Mucosa of rectum (tissue), 2 donors: ENCODE measurements at regions not wholly inside any gene's neighbourhood (a gene's known extent, or its start where the extent isn't known, plus 50 kb on each side); places are given as distances from the start of the nearest gene placed in this dataset.
"Not testable (repeated sequence)": the region's sequence is repeated elsewhere in the genome, so short reads cannot be mapped to it uniquely, and the experiment has no call there.

ENCODE experiments used
- H3K27ac ChIP-seq, 2 donors: one replicate each; pipeline ENCODE4 v1.7.0; 2013; ENCODE audit warnings: inconsistent platforms in 2 of 2, low read depth in 2 of 2, low read length in 2 of 2
- H3K27me3 ChIP-seq, 2 donors: one replicate each; pipeline ENCODE4 v1.7.0; 2013; ENCODE audit warnings: low read length in 2 of 2; ENCODE audit not compliant: control insufficient read depth in 2 of 2, insufficient read depth in 2 of 2
- H3K36me3 ChIP-seq, 2 donors: one replicate each; pipeline ENCODE4 v1.7.0; 2013; ENCODE audit warnings: low read length in 2 of 2; ENCODE audit not compliant: control insufficient read depth in 2 of 2, insufficient read depth in 2 of 2
- H3K4me1 ChIP-seq, 2 donors: one replicate each; pipeline ENCODE4 v1.7.0; 2013; ENCODE audit warnings: low read length in 2 of 2, mild to moderate bottlenecking in 1 of 2; ENCODE audit not compliant: control insufficient read depth in 2 of 2, insufficient read depth in 2 of 2
- H3K4me3 ChIP-seq, 2 donors: one replicate each; pipeline ENCODE4 v1.7.0; 2013; ENCODE audit warnings: low read length in 2 of 2
- H3K9ac ChIP-seq, 2 donors: one replicate each; pipeline ENCODE4 v1.7.0; 2013; ENCODE audit warnings: low read length in 2 of 2, low read depth in 1 of 2, mild to moderate bottlenecking in 1 of 2
- H3K9me3 ChIP-seq, 2 donors: one replicate each; pipeline ENCODE4 v1.7.0; 2013; ENCODE audit warnings: low read length in 2 of 2; ENCODE audit not compliant: control insufficient read depth in 2 of 2
- donor health status: healthy.
- donor health status: Normal muscosa, but diverticular disease.

- Histone ChIP-seq H3K4me1 (no peaks in the 10 kb centered on the region), H3K9ac (no peak overlapping the region), H3K27me3 (no peaks in the 10 kb centered on the region), H3K9me3 (no peaks in the 10 kb centered on the region), H3K36me3 (no peaks in the 10 kb centered on the region), H3K4me3 (no peak overlapping the region), H3K27ac (no peak overlapping the region)
Measured at GRCh38 chr9:82130331-82131042, 141.9 kb downstream of the SPATA31D1 start.

- Histone ChIP-seq H3K4me3 (no peak overlapping the region), H3K36me3 (no peaks in the 10 kb centered on the region), H3K9ac (no peak overlapping the region), H3K9me3 (no peaks in the 10 kb centered on the region), H3K27me3 (no peaks in the 10 kb centered on the region), H3K4me1 (no peaks in the 10 kb centered on the region), H3K27ac (no peak overlapping the region)
Measured at GRCh38 chr9:82131072-82131471, 142.5 kb downstream of the SPATA31D1 start.

- Histone ChIP-seq H3K4me3 (no peak overlapping the region), H3K36me3 (no peaks in the 10 kb centered on the region), H3K27me3 (no peaks in the 10 kb centered on the region), H3K9ac (no peak overlapping the region), H3K9me3 (no peaks in the 10 kb centered on the region), H3K4me1 (no peaks in the 10 kb centered on the region), H3K27ac (no peak overlapping the region)
Measured at GRCh38 chr9:82132024-82132423, 143.5 kb downstream of the SPATA31D1 start.

GRCh38 chr9:82134010-82134409 lies 145.4 kb downstream of the SPATA31D1 start:
- H3K4me3 ChIP-seq, result no peak overlapping the region
- no peak overlapping the region for H3K9ac ChIP-seq
- H3K9me3 ChIP-seq, result no peaks in the 10 kb centered on the region
- no peak overlapping the region for H3K27ac ChIP-seq
- no peaks in the 10 kb centered on the region for H3K4me1 ChIP-seq
- no peaks in the 10 kb centered on the region for H3K36me3 ChIP-seq
- H3K27me3 ChIP-seq, result no peaks in the 10 kb centered on the region

- Histone ChIP-seq H3K27me3 (no peaks in the 10 kb centered on the region), H3K9me3 (no peaks in the 10 kb centered on the region), H3K36me3 (no peaks in the 10 kb centered on the region), H3K27ac (no peak overlapping the region), H3K4me3 (no peak overlapping the region), H3K9ac (no peak overlapping the region), H3K4me1 (no peaks in the 10 kb centered on the region)
Measured at GRCh38 chr9:82135106-82135505, 146.5 kb downstream of the SPATA31D1 start.

GRCh38 chr9:82138081-82138480 lies 149.5 kb downstream of the SPATA31D1 start:
- H3K36me3 ChIP-seq, H3K9ac ChIP-seq, H3K27ac ChIP-seq, H3K4me1 ChIP-seq, H3K9me3 ChIP-seq, H3K27me3 ChIP-seq, H3K4me3 ChIP-seq: not testable (repeated sequence)

- no peak overlapping the region for H3K4me3 ChIP-seq
- H3K36me3 ChIP-seq, result no peaks in the 10 kb centered on the region
- no peak overlapping the region for H3K27ac ChIP-seq
- H3K9me3 ChIP-seq, result no peaks in the 10 kb centered on the region
- H3K9ac ChIP-seq, result no peak overlapping the region
- no peaks in the 10 kb centered on the region for H3K27me3 ChIP-seq
- no peaks in the 10 kb centered on the region for H3K4me1 ChIP-seq
Measured at GRCh38 chr9:82140471-82140870, 151.9 kb downstream of the SPATA31D1 start.

GRCh38 chr9:82144803-82145202 lies 156.2 kb downstream of the SPATA31D1 start:
- H3K27me3 ChIP-seq, result no peaks in the 10 kb centered on the region
- no peak overlapping the region for H3K27ac ChIP-seq
- H3K4me3 ChIP-seq, result no peak overlapping the region
- no peaks in the 10 kb centered on the region for H3K4me1 ChIP-seq
- H3K9ac ChIP-seq, result no peak overlapping the region
- no peaks in the 10 kb centered on the region for H3K36me3 ChIP-seq
- no peaks in the 10 kb centered on the region for H3K9me3 ChIP-seq

- Histone ChIP-seq H3K9me3 (no peaks in the 10 kb centered on the region), H3K27ac (no peak overlapping the region), H3K27me3 (no peaks in the 10 kb centered on the region), H3K4me3 (no peak overlapping the region), H3K4me1 (no peaks in the 10 kb centered on the region), H3K36me3 (no peaks in the 10 kb centered on the region), H3K9ac (no peak overlapping the region)
Measured at GRCh38 chr9:82146677-82147076, 158.1 kb downstream of the SPATA31D1 start.

GRCh38 chr9:82147798-82148425 lies 159.3 kb downstream of the SPATA31D1 start:
- Histone ChIP-seq H3K4me1 (no peaks in the 10 kb centered on the region), H3K27me3 (no peaks in the 10 kb centered on the region), H3K36me3 (no peaks in the 10 kb centered on the region), H3K9ac (no peak overlapping the region), H3K9me3 (no peaks in the 10 kb centered on the region), H3K4me3 (no peak overlapping the region), H3K27ac (no peak overlapping the region)
